ENCODE measurements at regions not wholly inside any gene's neighbourhood (a gene's known extent, or its start where the extent isn't known, plus 50 kb on each side); places are given as distances from the start of the nearest gene placed in this dataset.
"Not testable (repeated sequence)": the region's sequence is repeated elsewhere in the genome, so short reads cannot be mapped to it uniquely, and the experiment has no call there.

DNA sequence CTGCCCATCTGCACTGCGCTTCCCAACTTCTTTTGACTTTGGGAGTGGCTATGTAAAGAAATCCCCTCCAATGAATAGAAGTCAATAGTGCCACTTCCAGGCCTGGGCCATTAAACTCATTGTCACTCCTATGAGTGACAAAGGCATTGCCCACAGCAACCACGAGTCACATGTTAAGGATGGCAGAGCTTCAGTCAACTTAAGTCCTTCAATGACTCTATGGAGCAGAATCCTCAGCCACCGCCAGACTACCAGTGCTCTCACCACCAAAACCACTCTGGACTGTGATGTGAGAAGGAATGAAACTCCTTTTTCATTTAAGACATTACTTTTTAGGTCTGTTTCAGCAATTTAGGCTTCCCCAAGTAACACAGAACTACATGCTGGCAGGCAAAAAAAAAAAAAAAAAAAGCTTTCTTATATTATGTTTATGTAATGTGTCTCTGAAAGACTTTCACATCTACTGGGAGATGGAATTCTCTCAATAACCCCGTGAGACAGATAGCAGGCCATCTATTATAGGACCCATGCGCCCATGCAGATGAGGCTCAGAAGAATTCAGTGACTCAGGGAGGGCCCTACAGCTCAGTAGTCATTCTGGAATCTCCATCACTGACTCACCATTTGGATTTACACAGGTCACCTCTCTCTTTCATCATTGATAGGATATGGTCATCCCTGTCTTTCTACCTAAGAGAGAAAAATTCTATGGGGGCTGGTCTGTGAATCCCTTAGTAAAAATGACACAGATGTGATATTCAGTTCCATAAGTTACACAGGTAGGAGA is 180.5 kb downstream of the CEMIP2 start:
- FAIRE-seq: no peak

DNA sequence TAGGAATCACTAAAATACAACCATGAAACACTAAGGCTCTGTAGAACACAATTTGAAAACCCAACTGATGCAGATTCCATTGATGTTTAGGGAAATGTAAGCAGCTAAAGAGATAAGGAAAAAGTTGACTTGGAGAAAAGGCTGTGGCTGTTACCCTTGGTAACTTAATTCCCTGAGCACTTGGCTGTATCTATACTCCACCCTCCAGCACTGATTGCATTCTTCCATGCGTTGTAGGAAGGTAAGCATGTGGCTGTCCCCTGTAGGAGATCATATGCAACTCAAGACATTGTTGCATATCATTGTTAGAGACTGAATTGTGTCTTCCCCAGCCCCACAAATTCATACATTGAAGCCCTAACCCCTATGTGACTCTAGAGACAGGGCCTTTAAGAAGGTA is 184.5 kb downstream of the CEMIP2 start:
- no peak for FAIRE-seq

DNA sequence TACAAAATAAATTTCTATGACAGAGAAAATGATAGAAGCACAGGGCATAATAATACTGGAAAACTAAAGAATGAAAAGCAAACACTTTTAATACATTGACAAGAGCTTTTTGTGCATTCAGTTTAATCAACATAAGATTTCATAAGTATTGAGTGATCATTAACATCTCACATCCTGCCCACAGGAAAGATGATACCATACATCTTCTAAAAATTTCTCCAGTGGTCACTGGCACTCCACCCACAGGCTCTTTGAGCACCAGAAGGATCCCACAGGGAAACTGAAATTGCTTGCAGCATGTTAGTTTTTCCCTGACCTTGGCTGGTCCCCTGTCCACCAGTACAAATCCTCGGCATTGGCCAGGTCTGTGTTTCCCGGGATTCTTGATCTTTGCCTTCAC is 186.0 kb downstream of the CEMIP2 start:
- no peak for FAIRE-seq

DNA sequence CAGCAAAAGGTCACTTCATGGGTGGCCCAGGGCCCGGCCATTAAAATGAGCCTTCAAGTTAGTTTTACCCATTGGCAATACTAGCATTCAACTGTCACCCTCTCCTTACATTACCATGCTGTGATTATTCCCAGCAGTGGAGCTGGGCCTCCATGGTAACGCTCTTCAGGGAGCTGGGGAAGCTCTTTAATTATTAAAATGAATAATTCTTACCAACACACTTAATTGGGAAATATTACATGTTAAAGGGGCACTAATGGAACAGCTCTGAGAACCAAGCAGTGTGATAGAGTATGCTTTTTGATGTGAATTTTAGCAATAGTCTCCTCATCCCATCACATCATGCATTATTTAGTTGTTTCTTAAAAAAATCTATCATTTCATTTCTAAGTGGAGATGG is 187.2 kb downstream of the CEMIP2 start:
- FAIRE-seq: no peak

DNA sequence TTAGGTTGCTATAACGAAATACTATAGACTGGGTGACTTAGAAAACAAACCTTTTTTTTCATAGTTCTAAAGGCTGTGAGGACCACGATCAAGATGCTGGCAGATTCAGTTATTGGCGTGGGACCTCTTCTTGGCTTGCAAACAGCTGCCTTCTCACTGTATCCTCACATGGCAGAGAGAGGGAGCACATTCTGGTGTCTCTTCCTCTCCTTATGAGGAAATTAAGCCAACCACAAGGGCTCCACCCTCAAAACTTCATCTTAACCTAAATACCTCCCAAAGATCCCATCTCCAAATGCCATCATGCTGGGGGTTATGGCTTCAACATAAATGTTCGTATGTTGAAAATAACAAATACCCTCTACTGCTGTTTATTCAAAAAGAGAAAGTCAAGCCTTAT is 197.1 kb downstream of the CEMIP2 start:
- FAIRE-seq: no peak

DNA sequence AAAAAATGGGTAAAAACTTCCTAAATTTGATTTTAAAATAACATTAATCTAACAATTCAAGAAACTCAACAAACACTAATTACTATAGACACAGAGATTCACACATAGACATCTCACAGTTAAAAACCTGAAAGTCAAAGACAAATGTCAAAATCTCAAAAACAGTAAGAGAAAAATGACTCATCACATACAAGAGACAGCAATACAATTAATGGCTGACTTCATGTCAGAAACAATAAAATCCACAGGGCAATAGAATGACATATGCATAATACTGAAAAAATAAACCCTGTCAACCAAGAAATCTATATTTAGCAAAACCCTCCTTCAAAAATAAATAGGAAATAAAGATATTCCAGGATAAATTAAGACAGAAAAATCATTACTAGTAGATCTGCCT is 200.4 kb downstream of the CEMIP2 start:
- no peak for FAIRE-seq

DNA sequence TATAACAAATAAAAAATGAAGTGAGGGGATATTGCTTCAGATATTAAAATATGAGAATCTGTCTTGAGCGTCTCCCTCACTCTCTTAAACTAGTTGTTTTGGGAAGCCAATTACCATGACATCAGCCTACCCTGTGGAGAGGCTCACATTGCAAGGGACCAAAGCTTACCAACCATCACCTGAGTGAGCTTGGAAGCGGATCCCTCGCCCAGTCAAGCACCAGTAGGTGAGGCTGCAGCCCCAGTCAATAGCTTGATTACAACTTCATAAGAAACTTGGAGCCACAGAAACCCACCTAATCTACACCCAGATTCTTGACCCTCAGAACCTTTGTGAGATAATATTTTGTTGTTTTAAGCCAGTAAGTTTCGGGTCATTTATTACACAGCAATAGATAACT is 206.2 kb downstream of the CEMIP2 start:
- FAIRE-seq: no peak

DNA sequence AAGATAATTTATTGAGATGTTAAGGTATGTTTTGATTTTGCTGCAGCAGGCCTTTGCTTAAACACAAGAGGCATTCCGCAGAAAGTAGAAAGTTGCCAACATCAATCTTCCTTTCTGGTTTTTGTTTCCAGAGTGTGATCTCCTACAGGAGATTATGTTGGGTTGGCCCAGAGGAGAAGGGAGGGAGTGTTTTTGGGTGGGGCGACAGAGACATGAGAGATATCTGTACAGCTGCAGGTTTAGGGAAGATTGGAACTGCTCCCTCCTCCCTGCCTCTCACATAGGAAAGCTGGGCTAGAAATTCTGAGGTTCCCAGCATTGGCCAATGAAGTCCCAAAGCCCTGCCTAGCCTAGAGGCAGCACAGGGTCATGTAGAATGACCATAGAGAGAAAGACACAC is 211.0 kb downstream of the CEMIP2 start:
- no peak for FAIRE-seq

DNA sequence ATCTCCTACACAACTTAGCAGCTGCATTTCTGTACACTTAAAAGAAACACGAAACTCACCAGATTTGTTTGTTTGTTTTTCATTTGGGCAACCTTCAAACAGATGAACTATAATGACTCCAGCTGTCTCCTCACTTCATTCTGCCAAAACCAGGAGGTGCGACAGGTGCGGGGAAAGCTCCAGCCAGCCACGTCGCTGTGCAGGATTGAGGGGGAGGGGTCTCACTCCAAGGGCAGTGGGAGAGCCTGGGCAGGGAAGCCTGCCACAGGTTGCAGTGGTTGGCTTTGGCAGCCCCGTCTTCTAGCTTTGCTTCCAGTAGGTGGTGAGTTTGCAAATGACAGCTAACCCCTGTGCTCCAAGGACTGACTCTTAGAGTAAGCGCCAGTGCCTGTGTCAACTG is 215.8 kb downstream of the CEMIP2 start:
- no peak for FAIRE-seq

DNA sequence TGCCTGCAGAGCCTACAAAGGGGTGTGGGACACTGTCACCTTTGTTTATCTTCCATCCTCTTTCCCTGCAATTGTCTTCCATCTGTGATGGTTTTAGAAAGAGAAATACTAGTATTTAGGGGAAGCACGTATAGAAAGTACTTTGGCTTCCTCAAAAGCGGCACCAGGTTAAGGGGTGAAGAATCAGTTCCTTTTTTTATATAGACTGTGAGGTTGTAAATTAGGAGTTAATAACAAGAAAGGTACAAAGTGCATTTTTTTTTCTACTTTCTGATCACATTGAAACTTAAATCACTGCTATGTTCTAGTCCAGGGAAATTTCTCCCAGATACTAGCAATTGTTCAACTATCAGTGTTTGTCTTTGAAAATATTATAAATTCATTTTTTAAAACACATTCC is 219.3 kb downstream of the CEMIP2 start:
- FAIRE-seq: no peak

DNA sequence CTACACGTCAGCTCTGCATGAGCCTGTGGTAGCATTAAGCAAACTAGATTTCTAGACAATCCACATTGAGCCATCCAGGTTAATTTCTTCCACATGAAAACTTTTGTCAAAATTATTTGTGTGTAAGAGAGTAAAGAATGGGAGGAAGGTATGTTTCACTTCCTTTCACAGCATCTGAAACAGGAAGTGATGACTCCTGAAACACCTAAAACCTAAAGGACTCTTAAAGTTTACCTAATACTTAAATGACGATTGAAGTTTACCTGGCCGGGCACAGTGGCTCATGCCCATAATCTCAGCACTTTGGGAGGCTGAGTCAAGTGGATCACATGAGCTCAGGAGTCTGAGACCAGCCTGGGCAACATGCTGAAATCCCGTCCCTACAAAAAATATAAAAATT is 223.8 kb downstream of the CEMIP2 start:
- no peak for FAIRE-seq

DNA sequence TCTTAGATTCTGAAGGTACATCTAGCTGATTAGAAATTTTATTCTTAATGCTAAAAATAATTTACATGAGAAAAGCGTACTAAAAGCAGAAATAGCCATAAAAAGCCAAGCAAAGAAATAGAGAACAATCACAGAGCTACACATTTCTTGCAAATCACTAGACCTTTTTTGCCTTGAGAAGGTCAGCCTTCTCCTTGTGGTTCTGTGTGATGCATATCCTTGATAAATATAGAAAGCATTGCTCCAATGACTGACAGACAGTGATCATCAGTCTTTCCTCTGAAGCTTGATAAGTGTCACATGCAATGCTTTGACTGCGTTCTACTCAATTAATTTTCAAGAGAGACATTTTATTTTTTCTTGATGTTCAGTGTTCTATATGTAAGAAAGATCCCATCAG is 226.9 kb downstream of the CEMIP2 start:
- no peak for FAIRE-seq

DNA sequence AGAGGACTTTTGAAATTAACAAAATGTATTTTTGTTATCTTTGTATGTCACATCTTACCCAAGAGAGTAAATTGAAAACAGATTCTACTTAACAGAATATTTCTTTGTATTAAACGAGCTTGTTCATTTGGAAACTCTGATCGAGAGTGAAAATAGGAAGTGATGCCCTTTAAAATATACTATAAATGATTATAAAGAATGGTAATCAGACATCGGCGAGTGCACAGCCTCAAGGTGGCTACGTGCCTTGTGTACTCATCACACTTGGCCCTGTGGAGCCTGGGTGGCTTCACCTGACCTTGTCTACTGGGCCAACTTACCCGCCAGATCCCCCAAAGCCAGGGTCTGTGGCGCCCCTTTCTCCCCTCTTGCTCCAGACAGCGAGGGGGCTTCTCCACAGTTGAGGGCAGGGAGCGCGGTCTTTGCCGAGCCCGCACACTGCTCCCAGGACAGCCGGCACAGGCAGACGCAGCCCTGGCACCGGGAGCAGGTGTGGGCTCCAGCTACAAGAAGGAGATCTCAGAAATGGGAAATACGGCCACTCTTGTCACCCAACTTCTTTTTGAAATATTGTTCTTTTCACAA is 243.2 kb downstream of the CEMIP2 start:
- no peak for FAIRE-seq

DNA sequence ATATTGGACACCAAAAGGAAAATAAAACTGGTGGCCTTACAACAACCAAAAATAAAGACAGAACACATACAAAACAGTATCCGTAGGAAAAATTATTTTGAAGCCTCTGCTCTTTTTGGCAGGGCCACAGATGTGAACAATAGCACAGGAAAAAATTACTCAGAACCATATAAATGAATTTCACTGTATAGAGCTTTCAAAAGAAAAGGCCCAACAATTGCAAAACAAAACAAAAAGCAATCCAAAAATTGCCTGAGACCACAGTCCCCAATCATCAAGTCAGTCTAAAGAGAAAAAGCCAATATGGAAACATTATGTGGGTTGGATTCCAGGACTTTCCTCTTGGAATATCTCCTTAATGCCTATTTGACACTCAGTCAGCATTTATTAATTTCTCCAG is 243.8 kb downstream of the CEMIP2 start:
- no peak for FAIRE-seq

DNA sequence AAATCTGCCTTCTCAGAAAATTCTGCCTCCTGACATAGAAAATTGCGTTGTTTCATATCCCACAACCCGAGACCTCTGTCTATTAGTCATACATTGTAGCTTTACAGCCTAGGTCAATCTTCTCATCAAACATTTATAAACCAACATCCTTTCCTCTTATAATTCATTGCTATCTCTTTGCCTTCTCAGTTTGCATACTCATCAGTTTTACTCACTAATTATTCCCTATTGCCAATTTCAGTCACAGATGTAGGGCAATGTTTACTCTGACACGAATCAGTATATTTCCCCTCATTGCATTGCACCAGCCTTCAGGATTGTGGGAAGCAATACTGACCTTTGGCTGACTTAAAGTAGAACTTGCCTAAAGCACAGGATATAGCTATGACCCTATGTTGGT is 247.2 kb downstream of the CEMIP2 start:
- no peak for FAIRE-seq

DNA sequence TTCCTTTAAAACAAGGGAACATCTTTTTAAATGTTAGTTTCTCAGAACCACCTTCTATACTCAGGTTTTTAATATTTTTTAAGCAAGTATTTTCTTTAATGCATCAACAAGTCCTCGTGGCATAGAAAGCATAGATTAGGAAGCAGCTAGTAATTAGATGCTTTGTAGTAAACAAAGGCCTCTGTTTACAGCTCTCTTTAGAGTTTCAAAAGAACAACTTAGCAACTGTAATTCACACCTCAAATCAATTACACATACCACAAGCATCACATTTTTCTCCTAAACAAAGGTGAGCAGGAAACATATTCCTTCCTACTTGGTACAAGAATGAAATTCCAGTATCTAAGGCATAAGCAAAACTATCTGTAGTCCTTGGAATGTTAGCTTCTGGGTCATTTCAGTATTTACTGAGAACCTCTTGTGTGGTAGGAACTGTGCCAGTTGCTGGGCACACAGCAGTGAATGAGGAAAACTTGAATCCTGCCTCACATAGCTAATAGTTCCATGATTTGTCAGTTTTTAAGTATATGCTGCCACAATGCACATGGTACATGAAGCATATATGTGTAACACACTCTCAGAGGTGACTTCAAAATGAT is 249.1 kb downstream of the CEMIP2 start:
- FAIRE-seq: peak; percentile 23

DNA sequence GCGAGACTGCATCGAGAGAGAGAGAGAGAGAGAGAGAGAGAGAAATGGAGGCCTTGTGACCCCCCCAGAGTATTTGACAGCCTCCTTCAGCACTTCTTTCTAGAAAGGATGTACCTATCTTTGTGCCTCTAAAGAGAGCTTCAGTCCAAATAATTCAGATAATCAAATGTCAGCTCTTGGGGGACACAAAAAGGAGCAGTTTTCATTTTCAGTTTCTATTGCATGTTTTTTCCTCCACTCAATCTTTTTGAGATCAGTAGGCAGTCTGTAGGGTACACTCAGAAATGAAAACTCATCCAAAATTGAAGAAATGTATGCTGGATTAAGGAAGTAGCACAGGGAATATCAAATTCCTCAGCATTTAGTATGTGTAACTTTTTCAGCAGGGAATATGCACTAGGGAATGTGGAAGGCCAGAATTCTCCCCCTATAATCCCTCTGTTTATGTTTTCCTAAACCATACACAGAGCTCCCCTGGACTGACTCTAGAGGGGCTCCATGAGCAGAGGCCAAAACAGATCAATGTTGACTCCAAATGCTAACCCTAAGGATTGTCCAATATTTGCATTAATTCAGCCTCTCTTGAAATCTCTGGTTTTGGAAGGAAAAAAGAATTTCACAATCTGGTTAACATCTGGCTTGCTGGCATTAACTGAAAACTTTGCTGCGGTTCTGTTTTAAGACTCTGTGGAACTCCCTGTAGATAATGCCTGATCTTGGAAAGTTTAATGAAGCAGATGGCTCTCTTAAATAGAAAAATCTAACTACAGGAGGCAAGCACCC is 250.1 kb downstream of the CEMIP2 start:
- peak; percentile 82 for FAIRE-seq

DNA sequence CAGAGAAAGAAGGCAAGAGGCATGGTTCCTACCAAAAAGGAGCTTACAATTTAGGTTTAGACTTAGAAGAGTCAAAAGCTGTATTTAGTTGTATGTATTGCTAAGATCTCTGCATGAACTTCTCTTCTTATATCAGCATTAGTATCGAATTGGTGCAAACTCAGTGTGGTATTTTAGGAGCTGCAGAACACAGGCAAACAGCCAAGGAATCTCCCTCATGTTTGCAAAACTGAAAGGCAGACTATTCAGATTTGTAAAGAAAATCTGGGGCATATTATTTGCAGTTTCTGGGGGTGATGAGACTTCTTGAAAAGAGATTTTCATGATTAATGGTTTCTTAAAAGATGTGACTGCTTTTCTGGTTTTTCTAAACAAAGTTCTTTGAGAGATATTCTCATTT is 252.7 kb downstream of the CEMIP2 start:
- no peak for FAIRE-seq

DNA sequence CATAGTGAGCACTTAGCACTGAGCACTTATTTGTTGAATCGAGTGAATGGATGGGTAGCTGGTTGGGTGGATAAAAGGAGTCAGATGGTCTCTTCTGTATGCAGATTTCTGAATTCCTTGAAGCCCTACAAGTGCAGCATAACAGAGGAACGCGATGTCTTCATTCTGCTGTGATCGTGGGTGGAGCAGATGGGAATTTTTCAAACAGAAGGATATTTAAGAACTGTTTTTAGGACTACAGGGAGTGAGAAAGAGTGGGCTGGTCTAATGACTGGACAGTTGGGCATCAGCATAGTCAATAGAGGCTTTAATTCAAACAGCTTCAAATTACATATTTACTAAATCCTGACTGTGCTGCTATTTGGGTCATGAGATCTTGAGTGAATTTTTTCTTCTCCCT is 253.2 kb downstream of the CEMIP2 start:
- FAIRE-seq: no peak

DNA sequence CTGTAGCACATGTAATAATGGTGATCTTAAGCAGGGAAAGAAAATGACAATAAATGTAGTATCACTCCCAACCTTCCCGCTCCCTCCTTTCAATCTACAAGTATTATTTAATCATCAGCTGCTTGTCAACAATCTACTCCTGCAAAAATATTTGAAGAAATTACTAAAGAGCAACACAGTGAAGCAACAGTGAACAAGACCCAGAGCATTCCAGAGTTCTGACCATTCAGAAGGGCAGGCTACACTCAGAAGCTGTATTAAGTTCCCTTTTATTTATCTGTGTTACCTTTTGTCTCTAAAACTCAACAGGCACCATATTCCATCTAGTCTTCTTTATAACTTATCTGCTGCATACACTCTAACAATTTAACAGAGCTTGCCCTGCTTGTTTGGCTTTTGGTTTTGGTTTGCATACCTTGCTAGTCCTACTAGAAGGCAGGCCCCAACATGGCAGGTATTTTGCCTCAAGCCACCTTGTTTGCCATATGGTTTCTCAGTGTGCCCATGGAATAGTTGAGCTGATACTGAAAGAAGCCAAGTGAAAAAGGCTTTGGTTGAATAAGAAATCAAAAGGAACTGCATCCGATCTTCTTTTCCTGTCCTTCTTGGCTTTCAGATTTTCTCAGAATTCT is 253.9 kb downstream of the CEMIP2 start:
- no peak for FAIRE-seq

DNA sequence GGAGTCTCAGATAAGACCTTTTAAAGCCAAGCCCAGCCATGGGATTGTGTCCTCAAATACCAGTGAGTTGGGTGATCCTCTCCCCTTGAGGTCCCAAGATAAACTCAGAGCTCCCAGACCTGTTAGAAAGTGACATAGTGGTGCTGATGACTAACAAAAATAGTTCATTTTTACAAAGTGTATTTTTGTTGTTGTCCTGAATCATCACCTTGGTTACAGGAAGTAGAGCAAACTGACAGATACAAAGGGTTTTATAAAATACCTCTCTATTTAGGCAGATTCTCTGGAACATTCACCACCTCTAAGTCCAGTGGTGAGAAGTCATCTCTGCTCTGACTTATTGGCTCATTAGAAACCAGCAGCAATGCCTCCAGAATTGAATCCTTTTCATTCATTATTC is 259.3 kb downstream of the CEMIP2 start:
- no peak for FAIRE-seq

DNA sequence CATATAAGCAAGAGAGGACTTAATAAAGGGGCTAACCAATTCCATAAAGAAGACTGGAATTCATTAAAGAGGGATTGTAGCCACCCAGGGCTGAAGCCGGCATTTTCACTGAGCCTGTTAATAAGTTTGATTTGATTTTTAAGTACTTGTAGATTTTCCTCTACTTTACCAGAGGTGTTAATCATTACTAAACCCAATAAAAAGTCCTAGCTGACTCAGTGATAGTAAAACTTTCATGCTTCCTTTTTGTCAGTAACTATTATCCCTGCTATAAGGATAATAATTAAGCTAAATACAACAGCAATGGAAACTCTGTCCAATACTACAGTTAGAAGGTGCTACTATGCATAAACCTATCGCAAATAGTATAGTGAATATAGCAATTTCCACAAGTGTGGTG is 260.2 kb downstream of the CEMIP2 start:
- not testable (repeated sequence) for FAIRE-seq

DNA sequence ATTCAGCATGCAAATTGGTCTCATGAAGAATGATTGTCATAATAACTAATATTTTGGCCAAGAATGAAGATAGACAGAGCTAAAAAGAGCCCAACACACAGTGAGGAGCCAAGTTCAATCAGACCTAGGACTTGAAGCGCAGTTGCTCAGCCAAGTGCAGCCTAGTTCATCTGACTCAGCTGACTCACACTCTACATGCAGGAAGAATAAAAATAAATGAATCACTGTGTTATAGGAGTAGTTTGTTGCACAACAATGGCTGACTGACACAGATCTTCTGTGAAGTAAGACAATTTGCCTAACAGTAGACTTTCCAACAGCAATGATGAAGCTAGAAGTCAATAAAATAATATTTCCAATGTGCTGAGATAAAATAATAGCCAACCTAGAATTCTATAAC is 261.5 kb downstream of the CEMIP2 start:
- no peak for FAIRE-seq
